Progenitor cell of endocrine pancreas (in vitro differentiated cells): ENCODE measurements at regions not wholly inside any gene's neighbourhood (a gene's known extent, or its start where the extent isn't known, plus 50 kb on each side); places are given as distances from the start of the nearest gene placed in this dataset.

ENCODE experiments used
- DNase-seq: peaks from one replicate; pipeline ENCODE4 v3.0.0; 2021; ENCODE audit warnings: low spot score; ENCODE audit not compliant: unreplicated experiment
- H3K27ac Mint-ChIP-seq: 2 replicates; pipeline ENCODE4 v1.8.0; 2021; ENCODE audit warnings: mild to moderate bottlenecking, moderate library complexity, mixed read lengths
- H3K27me3 Mint-ChIP-seq: 2 replicates; pipeline ENCODE4 v1.8.0; 2021; ENCODE audit warnings: mixed read lengths
- H3K36me3 Mint-ChIP-seq: 2 replicates; pipeline ENCODE4 v1.8.0; 2022; ENCODE audit warnings: mixed read lengths; ENCODE audit not compliant: insufficient read depth
- H3K4me1 Mint-ChIP-seq: 2 replicates; pipeline ENCODE4 v1.8.0; 2021; ENCODE audit warnings: low read depth, mixed read lengths
- H3K4me3 Mint-ChIP-seq: 2 replicates; pipeline ENCODE4 v1.8.0; 2021; ENCODE audit warnings: low read depth, mild to moderate bottlenecking, moderate library complexity, mixed read lengths
- H3K9me3 Mint-ChIP-seq: 2 replicates; pipeline ENCODE4 v1.8.0; 2021; ENCODE audit warnings: low read depth, mixed read lengths
- CTCF ChIP-seq: fragments of 200-600 bp; sonication (generic); IDR thresholded peaks from one replicate; pipeline ENCODE4 v1.5.0; 2021; ENCODE audit warnings: antibody characterized with exemption, mild to moderate bottlenecking; ENCODE audit not compliant: unreplicated experiment

- TF ChIP-seq CTCF, result no peak
Observed at GRCh38 chr15:37485056-37485455, 384.7 kb upstream of the MEIS2 start.

DNA sequence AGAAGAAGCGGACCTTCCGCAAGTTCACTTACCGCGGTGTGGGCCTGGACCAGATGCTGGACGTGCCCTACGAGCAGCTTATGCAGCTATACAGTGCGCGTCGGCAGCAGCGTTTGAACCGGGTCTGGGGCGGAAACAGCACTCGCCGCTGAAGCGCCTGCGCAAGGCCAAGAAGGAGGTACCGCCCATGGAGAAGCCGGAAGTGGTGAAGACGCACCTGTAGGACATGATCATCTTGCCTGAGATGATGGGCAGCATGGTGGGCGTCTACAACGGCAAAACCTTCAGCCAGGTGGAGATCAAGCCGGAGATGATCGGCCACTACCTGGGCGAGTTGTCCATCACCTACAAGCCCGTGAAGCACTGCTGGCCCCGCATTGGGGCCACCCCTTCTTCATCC, 390.4 kb upstream of the MEIS2 start:
- Mint-ChIP-seq H3K4me3 (no peak overlapping the region), H3K27me3 (peaks cover 7% of the 10 kb centered on the region)

More at GRCh38 chr15:37485056-37485455, 384.7 kb upstream of the MEIS2 start:
- Mint-ChIP-seq H3K27ac (no peak overlapping the region), H3K27me3 (peaks cover 9% of the 10 kb centered on the region), H3K4me3 (no peak overlapping the region), H3K9me3 (peaks cover 14% of the 10 kb centered on the region), H3K4me1 (peaks cover 1% of the 10 kb centered on the region), H3K36me3 (peaks cover 2% of the 10 kb centered on the region)
- DNase-seq, result no peak

GRCh38 chr15:37516621-37517020, 416.3 kb upstream of the MEIS2 start:
- no peaks in the 10 kb centered on the region for H3K36me3 Mint-ChIP-seq
- no peaks in the 10 kb centered on the region for H3K9me3 Mint-ChIP-seq
- no peak for TF ChIP-seq CTCF
- H3K4me3 Mint-ChIP-seq, result no peak overlapping the region
- H3K27ac Mint-ChIP-seq, result no peak overlapping the region
- H3K27me3 Mint-ChIP-seq, result no peaks in the 10 kb centered on the region
- DNase-seq, result no peak
- H3K4me1 Mint-ChIP-seq, result no peaks in the 10 kb centered on the region

More for the DNA sequence above, 390.4 kb upstream of the MEIS2 start:
- no peaks in the 10 kb centered on the region for H3K4me1 Mint-ChIP-seq
- no peak for DNase-seq
- TF ChIP-seq CTCF, result no peak
- peaks cover 7% of the 10 kb centered on the region for H3K9me3 Mint-ChIP-seq
- H3K27ac Mint-ChIP-seq, result no peak overlapping the region
- no peaks in the 10 kb centered on the region for H3K36me3 Mint-ChIP-seq

GRCh38 chr15:37517191-37517895, 417.0 kb upstream of the MEIS2 start:
- H3K36me3 Mint-ChIP-seq, result no peaks in the 10 kb centered on the region
- H3K27ac Mint-ChIP-seq, result no peak overlapping the region
- TF ChIP-seq CTCF, result no peak
- H3K4me3 Mint-ChIP-seq, result no peak overlapping the region
- H3K4me1 Mint-ChIP-seq, result no peaks in the 10 kb centered on the region
- H3K9me3 Mint-ChIP-seq, result peaks cover 3% of the 10 kb centered on the region
- no peak for DNase-seq
- no peaks in the 10 kb centered on the region for H3K27me3 Mint-ChIP-seq

DNA sequence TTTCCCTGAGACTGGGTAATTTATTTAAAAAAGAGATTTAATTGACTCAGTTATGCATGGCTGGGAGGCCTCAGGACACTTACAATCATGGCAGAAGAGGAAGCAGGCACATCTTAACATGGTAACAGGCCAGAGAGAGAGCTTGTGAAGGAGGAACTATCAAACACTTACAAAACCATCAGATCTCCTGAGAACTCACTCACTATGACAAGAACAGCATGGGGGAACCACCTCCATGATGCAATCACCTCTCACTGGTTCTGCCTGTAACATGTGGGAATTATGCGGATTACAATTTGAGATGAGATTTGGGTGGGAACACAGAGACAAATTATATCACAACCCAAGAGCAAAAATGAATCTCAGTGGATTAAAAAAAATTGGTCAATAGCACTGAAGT, 416.0 kb upstream of the TMCO5A start:
- Mint-ChIP-seq H3K9me3 (peaks cover 8% of the 10 kb centered on the region), H3K27me3 (no peaks in the 10 kb centered on the region), H3K27ac (no peak overlapping the region), H3K4me1 (no peaks in the 10 kb centered on the region), H3K4me3 (no peak overlapping the region), H3K36me3 (no peaks in the 10 kb centered on the region)
- no peak for TF ChIP-seq CTCF
- DNase-seq, result no peak
